Omental fat pad (tissue), 1 donor: ENCODE measurements at regions not wholly inside any gene's neighbourhood (a gene's known extent, or its start where the extent isn't known, plus 50 kb on each side); places are given as distances from the start of the nearest gene placed in this dataset.
"Not testable (repeated sequence)": the region's sequence is repeated elsewhere in the genome, so short reads cannot be mapped to it uniquely, and the experiment has no call there.

Experiments
- ATAC-seq: fragments of 150-250 bp; one replicate; pipeline ENCODE4 v1.9.1; 2016; ENCODE audit warnings: mild to moderate bottlenecking, moderate library complexity; ENCODE audit not compliant: low FRiP score
- DNase-seq: peaks from one replicate; pipeline ENCODE4 v3.0.0-alpha.2; 2019; ENCODE audit warnings: low spot score

DNA sequence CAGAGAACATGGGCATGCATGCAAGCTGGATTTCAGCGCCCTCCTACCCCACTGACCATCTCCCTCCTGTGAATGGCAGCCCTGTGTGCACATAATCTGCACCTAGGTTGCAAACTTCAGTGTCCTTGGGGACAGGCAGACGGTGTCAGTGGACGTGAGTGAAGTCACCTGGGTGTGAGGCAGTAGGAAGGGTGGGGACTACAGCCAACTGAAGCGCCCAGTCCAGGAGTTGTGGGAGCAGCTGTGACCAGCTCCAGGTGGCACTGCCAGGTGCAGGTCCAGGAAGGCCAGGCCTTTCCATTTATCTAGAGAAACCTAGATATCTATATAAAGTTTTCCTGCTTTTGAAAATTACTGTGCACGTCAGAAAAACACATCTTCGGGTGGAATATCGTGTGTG is 152.3 kb downstream of the BCL2L11 start:
- ATAC-seq, DNase-seq: not testable (repeated sequence)

DNA sequence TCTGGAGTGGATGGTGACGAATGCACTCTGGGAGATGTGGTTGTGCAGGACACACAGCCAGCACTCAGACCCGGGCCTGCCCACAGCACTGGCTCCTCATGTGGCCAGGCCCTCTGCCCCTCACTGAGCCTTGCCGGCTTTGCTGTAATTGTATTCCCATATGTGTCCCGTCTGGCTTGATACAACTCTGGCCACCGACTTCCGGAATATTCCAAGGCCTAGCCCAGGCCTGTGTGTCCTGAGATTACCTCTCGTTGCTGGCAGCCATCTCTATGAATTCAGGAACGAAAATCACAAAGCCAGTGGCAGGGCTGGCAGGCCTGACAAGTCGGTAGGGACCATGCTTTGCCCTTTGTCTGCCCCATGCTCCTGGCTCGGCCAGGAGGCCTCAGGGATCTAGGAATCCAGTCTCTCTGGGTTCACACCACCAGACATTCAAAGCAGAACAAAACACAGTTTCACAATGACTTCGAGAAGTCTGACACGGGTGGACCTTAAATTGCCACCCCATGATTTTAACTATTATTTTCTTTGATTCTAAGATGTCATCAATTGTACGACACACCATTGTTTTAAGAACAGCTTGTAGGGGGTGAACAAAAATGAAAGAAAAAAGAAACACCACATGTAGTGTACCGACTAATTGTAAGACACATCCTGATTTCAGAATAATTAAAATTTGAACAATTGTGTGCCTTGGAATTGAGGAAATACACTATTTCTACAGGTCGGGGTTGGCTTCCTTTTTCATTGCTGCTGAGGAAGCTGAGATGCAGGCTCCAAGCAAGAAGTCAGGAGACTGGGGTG is 154.5 kb downstream of the BCL2L11 start:
- not testable (repeated sequence) for DNase-seq, ATAC-seq

DNA sequence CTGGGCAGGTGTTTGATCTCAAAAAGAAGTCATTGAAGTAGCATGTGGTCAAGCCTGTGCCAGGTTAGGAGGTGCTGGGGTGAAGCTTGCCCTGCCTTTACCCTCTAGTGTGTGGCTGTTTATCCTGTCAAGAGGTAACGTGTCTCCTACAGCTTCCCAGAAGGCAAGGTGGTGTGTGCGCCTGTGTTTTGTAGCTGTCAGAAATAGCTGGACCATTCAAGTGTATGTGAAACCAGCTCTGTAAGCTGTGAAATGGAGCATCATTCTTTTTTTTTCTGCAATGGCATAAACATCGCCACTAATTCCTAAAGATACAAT is 155.1 kb downstream of the BCL2L11 start:
- not testable (repeated sequence) for DNase-seq, ATAC-seq

DNA sequence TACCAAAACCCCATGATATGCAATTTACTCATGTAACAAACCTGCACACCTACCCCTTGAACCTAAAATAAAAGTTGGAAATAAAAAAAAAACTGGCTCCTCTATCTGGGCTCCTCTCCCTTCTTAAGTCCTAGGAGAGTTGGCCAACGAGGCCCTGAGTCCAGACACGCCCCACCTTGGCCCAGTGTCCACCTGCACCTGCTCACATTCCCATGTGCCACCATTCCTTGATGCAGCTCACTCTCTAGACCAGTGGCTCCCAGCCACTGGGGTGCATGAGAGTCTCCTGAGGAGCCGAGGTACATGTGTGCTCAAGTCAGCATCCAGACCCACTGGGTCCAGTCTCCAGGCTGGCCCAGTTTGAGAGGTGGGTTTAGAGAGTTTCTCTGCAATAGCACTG is 157.4 kb downstream of the BCL2L11 start:
- ATAC-seq, DNase-seq: not testable (repeated sequence)

- DNase-seq, ATAC-seq: not testable (repeated sequence)
Measured at GRCh38 chr2:111280709-111281286, 160.1 kb downstream of the BCL2L11 start.

DNA sequence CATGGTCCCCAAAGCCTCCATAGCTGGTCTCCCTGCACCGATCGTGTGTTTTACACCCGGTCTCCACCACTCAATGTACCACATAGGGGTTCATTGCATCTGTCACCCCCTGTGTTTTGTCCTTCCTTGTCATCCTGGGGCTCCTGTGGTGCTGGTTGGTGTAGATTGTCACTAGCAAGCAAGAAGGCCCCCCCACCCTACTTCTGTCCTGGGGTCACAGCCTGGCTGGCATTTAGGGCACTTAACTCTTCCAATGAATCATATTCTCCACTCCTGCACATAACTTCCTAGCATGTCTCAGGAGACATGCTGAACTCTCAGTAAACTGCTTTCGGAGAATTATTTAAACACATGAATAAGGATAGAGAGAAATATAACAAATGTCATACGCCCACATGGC is 161.4 kb downstream of the BCL2L11 start:
- DNase-seq, ATAC-seq: not testable (repeated sequence)

DNA sequence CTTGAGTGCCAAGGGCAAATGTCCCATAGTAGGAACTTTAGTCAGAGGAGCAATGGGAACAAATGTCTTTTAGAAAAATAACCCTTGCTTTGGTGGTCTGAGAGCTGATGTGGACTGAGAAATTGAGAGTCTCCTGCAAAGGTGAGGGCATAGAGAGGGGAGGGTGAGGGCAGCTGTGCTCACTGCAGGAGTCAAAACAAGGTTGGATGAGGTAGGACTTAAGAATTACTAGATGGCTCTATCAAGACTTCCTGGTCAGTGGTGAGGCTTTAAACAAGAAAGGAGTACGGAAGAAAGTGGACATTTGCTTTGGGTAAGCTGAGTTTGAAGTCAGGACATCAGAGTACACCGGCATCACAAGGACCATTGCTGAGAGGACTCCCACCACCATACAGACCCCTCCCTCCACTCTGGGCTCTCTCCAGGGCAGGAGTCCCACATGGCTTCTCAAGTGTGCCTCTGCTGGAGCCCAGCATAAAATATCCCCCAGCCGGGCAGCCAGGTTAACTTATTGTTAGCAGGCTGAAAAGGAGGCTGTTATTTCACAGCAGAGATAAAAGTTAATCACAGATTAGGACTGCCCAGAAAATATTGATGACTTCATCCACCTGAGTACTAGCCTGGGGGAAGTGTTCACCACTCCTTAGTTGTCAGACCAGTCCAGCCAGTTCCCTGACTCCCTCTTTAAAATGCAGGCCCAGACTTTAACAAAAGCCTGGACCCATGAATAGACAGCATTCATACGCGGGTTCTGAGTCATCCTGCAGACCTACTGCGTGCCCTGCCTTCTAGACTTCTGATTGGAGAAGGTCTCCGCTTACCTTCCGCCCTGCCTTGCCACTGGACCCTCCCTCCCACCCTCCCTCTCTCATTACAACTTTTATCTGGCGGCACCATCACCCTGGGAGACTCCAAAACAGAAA is 167.2 kb downstream of the BCL2L11 start:
- not testable (repeated sequence) for DNase-seq
- peak; percentile 6 for ATAC-seq

GRCh38 chr2:111290370-111290769 is 169.7 kb downstream of the BCL2L11 start:
- DNase-seq, ATAC-seq: not testable (repeated sequence)

- not testable (repeated sequence) for DNase-seq, ATAC-seq
Measured at GRCh38 chr2:111291566-111291965, 170.9 kb downstream of the BCL2L11 start.

DNA sequence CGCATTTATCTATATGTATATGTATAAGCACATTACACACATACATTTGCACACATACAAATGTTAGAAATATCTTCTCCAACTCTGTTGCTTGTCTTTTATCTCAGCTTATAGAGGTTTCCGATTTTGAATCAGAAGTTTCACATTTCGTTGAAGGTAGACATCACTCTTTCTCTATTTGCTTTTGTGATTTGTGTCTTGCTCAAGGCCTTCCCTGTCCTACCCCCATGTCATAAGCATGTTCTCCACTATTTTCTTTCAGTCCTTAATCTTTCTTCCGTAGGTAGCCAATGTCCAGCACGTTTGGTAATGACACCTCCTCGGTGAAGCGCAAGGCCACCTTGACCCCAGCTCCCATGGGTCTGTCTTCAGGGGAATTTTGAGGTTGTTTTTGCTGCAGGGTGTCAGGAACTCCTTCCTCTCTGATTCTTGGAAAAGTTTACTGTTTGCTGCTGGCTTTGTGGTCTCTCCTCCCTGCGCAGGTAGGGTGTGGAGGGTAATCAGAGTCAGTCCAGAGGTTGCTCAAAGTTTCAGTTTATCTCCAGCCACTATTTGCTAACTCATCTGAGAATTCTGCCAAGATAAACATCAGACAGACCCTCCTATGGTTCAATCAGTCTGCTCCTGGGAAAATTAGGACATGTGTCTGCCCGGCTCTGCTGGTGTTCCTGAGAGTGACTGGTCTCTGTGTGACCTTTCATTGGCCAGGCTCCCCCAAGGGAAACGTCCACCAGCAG is 171.7 kb downstream of the BCL2L11 start:
- not testable (repeated sequence) for DNase-seq, ATAC-seq

DNA sequence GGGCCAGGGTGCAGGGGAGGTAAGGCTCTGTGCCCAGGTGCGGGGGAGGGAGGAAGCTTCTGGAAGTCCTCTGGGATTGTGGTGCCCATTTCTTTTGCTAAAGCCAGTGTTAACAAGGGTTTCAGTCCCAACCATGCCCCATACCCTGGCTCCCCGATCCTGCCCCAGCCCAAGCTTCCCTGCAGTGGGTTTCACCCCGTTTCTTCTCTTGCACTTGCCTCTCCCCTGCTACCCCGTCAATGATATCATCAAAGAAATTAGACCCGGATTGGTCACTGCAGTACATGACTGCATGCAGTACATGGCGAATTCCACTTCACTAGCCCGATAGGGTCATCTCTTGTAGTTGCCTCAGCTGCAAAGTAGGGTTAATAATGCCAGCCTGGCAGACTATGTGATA is 174.0 kb downstream of the BCL2L11 start:
- DNase-seq, ATAC-seq: not testable (repeated sequence)

GRCh38 chr2:111296122-111296804 is 175.5 kb downstream of the BCL2L11 start:
- ATAC-seq, DNase-seq: not testable (repeated sequence)

GRCh38 chr2:111297128-111297527 is 176.4 kb downstream of the BCL2L11 start:
- not testable (repeated sequence) for ATAC-seq, DNase-seq

- ATAC-seq, DNase-seq: not testable (repeated sequence)
Measured at GRCh38 chr2:111298927-111299326, 178.2 kb downstream of the BCL2L11 start.

DNA sequence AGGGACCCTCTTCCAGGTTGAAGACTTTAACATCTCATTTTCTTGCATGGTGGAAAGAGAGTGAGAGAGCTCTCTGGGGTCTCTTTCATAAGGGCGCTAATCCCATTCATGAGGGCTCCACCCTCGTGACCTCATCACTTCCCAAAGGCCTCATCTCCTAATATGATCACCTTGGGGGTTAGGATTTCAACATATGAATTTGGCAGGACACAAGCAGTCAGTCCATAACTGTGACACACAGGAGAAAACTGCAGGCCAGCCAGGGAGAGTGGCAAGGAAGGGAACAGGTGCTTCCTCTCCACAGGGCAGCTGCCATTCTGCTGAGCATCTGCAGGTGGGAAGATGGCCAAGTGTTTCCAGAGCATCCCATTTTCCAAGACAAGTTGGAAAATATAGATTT is 178.9 kb downstream of the BCL2L11 start:
- not testable (repeated sequence) for DNase-seq, ATAC-seq

GRCh38 chr2:111301677-111302076 is 181.0 kb downstream of the BCL2L11 start:
- DNase-seq, ATAC-seq: not testable (repeated sequence)

- not testable (repeated sequence) for DNase-seq, ATAC-seq
Measured at GRCh38 chr2:111302397-111303218, 181.9 kb downstream of the BCL2L11 start.

- ATAC-seq, DNase-seq: not testable (repeated sequence)
Measured at GRCh38 chr2:111307302-111307701, 186.6 kb downstream of the BCL2L11 start.
